Glomerular endothelial cell (primary cell): ENCODE measurements at regions not wholly inside any gene's neighbourhood (a gene's known extent, or its start where the extent isn't known, plus 50 kb on each side); places are given as distances from the start of the nearest gene placed in this dataset.
"Not testable (repeated sequence)": the region's sequence is repeated elsewhere in the genome, so short reads cannot be mapped to it uniquely, and the experiment has no call there.

Experiments
- DNase-seq: peaks from one replicate; pipeline ENCODE4 v3.0.0-alpha.2; 2011; ENCODE audit warnings: low read depth, low spot score; ENCODE audit errors: extremely low read depth

DNA sequence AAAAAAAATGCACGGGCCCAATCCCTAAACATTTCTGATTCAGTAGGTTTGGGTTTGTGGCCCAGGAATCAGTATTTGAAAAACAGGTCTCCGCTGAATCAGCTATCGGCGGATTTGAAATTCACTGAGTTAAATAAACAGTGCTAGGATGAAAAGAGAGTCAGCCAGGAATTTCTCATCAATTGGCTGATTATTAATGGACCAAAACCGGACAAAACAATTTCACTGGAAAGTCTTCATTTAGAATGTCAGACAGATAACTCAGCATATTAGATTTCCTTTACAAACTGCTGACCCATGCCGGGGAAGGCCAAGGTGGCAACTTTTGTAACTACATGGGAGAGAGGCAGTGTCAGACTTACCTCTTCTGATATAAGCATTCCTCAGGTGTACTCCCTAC is 99.4 kb upstream of the LSM6 start:
- DNase-seq, result no peak

GRCh38 chr4:146073517-146073916 is 102.0 kb upstream of the LSM6 start:
- DNase-seq, result no peak

- DNase-seq, result no peak
Observed at GRCh38 chr4:146072376-146072775, 103.1 kb upstream of the LSM6 start.

DNA sequence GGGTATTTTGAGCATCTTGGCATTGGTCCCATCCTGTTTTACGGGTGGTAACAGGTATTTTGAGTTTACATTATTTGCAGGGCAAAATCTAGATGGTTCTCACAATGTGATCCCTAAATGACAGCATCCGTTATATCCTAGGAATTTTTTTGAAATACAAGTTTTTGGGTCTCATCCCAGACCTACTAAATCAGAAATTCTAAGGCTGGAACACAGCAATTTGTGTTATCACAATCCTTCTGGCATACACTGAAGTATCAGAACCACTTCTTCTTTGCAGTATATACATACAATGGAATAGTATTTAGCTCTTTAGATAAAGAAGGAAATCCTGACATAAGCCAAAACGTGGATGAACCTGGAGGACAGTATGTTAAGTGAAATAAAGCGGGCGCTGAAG is 104.1 kb upstream of the LSM6 start:
- DNase-seq, result no peak

- no peak for DNase-seq
Observed at GRCh38 chr4:146063143-146063542, 112.4 kb upstream of the LSM6 start.

DNA sequence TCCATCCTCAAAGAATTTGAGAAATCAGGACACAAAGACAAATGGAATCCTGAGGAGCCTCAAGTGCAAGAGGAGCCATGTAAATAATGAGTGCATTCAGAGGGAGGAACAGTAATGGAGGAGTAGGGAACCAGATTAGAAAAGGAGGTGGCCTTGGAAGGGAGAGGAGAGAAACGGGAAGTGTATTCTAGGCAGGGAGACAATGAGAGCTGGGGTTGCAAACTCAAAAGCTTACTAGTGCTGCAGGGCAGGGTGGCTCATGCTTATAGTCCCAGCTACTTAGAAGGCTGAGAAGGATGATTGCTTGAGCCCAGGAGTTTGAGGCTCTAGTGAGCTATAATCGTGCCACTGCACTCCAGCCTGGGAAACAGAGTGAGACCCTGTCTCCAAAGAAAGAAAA is 113.2 kb upstream of the LSM6 start:
- no peak for DNase-seq

DNA sequence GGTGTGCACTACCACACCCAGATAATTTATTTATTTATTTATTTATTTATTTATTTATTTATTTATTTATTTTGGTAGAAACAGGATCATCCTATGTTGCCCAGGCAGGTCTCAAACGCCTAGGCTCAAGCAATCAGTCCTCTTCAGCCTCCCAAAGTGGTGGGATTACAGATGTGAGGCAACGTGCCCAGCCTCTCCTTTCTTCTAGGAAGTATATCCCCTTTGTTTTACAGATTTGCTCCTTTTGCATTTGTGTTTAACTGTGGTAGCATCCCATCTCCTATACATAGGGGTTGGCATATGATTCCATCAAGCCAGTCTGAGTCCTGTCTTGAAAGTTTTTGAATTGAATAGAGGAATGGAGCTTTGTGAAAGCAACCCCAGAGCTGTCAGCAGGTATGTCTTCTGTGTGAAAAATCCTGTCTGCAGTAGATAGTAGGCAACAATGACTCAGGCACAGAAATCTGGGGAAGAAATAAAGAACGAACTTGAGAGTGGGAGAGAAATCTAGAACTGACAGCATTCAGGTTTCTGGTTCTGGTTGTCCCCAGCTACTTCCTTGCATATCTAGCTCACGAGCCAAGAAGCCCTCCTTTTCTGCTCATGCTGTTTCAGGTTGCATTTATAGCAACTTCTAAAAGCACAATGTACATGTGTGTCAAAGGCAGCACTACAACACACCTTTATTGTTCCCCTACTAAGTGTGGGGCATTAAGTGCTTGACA is 113.7 kb upstream of the LSM6 start:
- no peak for DNase-seq

DNA sequence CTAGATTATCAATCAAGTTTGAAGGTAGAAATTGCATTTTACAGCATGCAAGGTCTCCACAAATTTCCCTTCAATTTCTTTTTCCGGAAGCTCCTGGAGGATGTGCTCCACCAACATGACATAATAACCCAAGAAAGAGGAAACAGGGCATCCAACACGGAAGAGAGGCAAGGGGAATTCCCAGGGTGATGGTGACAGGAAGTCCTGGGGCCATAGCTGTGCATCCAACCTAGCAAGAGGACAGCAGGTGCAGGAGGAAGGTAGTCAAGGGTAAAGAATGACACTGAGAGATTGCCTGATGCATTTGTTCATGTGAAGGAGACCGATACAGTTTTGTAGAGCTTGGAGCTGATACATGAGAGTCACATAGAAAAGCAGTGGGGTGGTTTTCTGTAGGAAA is 115.7 kb upstream of the LSM6 start:
- DNase-seq, result no peak

DNA sequence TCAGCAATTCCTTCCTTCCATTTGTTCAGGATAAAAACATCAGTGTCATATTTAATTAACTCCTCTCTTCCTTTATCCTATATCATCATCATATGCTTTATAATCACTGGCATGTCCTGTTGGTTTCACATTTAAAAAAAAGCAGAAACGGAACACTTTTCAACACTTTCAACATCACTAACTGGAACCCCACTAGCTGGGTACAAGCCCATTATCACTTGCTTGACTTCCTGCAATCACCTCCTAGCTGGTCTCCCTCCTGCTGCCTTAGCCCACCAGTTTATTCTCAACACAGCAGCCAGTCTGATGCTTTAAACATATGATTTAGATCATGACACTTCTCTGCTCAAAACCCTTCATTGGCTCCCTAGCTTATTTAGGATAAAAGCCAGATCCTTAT is 116.4 kb upstream of the LSM6 start:
- no peak for DNase-seq

GRCh38 chr4:146058531-146058930 is 117.0 kb upstream of the LSM6 start:
- no peak for DNase-seq

- no peak for DNase-seq
Observed at GRCh38 chr4:146054676-146055075, 116.1 kb upstream of the ZNF827 start.

DNA sequence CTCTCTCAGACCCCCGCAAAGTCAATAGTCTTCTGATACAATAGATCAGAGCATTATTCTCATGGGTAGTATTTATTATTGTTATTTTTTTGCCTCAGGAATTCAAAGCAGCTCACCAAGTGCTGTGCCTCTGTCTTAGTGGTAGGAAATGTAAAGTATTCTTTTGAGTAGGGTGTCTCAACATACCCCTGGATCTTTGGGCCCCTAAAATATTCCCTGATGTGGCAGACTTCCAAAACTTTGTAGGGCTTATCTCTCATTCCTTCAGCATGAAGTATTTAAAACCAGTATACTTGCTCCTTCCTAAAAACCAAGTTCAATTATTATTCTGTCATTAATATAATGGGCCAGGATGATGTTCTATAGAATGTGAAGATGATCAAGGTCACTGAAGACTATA is 115.3 kb upstream of the ZNF827 start:
- no peak for DNase-seq

DNA sequence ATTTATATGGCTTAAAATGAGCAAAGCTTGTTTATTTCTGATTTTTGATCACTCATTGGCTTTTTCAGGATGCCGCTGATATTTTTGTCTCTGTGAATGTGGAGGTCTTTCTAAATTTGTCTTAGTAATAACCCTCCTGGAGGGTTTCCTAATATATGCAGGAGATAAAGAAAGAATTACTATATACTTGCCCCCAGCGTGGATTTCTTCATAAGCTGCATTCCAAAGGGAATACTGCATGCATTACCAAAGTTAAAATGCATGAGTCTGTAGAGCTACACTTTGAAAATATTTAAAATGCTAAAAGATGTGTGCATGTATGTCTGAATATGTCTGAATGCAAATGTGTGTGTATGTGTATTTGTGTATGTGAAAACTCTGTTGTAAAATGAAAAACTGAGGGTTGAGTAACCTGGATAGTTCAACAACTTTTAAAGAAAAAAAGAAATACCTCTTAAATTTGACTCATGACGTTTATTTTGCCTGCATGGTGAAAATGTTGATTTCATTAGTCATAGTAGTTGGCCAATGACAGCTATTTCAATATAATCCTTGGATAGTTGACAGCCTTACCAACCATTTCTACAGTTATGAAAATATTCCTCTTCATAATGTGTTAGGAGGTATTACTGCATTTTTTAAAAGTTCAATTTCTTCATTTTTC is 113.2 kb upstream of the ZNF827 start:
- DNase-seq, result no peak

GRCh38 chr4:146051223-146051622 is 112.6 kb upstream of the ZNF827 start:
- no peak for DNase-seq

DNA sequence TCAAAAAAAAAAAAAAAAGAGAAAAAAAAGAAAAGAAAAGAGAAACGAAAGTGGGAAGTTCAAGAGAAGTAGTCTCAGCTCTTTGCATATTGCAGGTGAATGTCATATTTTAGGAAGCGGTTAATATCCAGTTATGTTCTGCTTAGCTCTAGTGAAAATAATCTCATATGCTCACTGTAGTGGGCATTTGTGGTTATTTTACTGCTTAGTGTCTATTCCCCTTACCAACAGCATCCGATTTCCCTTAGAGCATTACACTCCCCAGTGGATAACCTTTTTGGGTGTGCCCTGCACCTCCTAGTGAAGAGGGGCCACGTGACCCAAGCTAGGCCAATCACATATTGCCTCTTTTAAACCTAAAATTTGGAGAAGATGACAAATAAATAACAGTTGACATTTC is 111.2 kb upstream of the ZNF827 start:
- DNase-seq, result no peak

- not testable (repeated sequence) for DNase-seq
Observed at GRCh38 chr4:146047768-146048167, 109.1 kb upstream of the ZNF827 start.

DNA sequence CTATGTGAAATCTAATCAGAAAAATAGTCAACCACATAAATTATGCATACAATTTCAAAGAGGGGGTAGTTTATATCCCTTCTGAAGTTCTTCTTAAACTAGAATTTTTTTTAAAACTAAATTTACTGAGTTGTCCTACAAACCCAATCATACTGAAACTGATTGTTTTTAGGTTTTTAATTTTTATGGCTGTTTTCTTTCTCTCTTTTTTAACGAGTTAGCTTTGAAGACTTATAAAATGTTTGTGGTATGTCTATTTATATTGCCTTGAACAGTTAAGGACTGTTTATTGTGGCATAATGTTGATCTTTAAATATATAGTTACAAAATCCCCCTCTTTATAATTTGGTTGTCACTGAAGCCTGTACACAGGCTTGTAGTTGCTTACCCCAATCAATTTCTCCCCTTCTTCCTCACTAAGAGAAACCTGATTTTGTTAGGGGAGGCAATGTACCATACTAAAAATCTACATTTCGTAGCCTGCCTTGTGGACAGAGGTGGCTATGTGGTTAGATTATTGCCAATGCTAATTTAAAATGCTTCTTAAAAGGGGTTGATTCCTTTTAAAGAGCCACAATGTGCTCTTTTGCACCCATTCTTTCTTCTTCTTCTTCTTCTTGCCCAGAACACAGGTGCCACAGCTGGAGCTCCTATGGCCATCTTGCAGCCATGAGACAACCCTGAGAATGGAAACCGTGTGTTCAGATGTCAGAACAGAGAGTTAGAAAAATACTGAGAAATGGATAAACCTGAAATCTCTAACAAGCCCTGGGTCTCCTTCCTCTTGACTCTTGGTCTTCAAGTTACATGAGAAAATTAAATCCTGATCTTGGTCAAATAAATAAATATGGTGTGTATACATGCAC is 102.7 kb upstream of the ZNF827 start:
- no peak for DNase-seq

- DNase-seq, result no peak
Observed at GRCh38 chr4:146040623-146041022, 102.0 kb upstream of the ZNF827 start.

GRCh38 chr4:146033149-146033548 is 94.5 kb upstream of the ZNF827 start:
- no peak for DNase-seq

DNA sequence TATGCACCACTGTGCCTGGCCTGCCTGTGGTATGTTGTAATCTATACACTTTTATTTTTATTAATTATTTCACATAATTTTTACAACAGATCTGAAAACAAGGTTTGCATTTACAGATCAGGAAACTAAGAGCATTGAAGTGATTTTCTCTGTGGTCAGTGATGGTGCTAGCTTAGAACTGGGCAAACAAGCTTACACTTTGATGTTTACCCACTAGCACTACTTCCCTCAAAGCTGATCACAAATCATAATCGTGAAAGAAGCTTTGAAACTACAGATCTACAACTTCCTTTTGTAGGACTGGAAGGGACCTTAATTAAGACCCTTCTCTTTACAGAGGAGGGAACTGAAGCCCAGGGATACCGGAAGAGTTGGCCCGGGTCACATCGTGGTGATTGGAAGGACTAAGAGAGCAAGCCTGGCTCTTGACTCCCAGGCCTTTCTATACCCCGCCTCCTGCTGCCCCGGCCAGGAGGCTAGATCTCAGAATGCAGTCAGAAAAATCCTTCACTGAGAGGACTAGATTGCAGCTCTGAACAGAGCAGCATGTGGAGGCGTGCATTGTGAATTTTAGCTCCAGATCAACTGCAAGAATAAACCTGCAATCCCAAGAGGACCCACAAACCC is 93.7 kb upstream of the ZNF827 start:
- no peak for DNase-seq
